ENCODE measurements at regions not wholly inside any gene's neighbourhood (a gene's known extent, or its start where the extent isn't known, plus 50 kb on each side); places are given as distances from the start of the nearest gene placed in this dataset.
"Not testable (repeated sequence)": the region's sequence is repeated elsewhere in the genome, so short reads cannot be mapped to it uniquely, and the experiment has no call there.

GRCh38 chr3:33957176-33957575 is 158.7 kb downstream of the PDCD6IP start:
- FAIRE-seq: no peak

DNA sequence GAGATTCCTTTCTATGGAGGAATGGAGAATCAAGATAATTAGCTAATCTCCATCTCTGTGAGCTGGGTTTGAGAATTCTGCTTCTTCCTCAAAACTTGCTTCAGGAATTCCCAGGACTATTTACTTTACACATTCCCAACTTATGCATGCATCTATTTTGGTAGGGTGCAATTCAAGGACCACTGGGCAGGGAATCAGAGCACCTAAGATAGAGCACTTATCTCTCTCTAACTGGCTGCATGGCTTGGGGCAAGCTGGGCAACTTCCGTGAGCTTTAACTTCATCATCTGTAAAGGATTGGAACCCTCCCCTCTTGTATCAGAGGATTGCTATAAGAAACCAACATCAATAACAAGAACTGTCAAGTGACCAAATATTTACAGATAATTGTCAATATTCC is 160.2 kb downstream of the PDCD6IP start:
- FAIRE-seq: no peak

GRCh38 chr3:33962396-33962795 is 164.0 kb downstream of the PDCD6IP start:
- no peak for FAIRE-seq

- FAIRE-seq: not testable (repeated sequence)
Observed at GRCh38 chr3:33970180-33970579, 171.8 kb downstream of the PDCD6IP start.

DNA sequence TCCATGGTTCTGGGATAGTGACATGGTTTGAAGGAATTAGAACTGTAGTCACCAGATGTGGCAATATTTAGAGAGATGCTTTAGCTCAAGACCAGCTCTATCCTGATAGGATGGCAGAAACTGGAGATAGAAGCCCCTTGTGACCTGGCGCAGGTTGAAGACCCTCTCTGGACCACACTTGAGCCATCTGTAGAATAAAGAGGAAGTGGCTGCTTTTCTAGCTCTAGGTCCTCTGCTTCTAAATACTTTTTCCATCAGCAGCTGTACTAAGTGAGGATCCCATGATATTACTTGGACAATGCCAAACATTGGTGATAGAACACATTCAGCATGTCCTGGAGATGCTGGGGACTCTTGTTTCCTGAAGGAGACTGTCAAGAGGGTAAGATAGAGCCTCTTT is 172.6 kb downstream of the PDCD6IP start:
- FAIRE-seq: no peak

DNA sequence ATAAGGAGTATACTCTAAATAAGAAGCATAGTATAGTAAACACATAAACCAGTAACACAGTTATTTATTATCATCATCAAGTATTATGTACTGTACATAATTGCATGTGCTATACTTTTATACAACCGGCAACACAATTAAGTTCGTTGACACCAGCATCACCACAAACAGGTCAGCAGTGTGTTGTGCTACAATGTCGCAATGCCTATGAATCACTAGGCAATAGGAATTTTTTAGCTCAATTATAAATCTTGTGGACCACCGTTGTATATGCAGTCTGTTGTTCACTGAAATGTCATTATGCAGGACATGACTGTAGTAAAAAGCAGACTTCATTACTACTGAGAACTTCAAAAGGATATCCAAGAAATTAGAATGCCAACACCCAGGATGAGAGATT is 177.0 kb downstream of the PDCD6IP start:
- FAIRE-seq: no peak

GRCh38 chr3:33977227-33977626 is 178.8 kb downstream of the PDCD6IP start:
- no peak for FAIRE-seq

GRCh38 chr3:33980252-33980651 is 181.8 kb downstream of the PDCD6IP start:
- no peak for FAIRE-seq

DNA sequence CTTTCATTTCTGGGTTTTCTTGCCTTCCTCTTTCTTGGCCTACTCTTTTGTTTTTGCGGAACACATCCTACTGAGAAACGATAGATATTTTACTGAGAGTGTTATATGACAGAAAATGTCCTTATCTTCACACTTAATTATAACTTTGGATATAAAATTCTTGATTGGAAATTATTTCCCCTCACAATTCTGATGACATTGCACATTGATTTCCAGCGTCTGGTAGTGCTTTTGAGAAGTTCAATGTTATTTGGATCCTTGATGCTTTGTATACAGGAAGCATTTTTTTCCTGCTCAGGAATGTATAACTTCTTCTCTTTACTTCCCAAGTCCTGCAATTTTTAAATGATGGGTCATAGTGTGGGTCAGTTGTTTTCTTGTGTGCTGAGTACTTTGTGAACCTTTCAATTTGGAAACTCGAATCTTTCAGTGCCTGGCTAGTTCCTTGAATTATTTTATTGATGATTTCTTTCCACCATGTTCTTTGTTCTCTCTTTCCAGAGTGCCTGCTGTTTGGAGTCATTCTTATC is 183.9 kb downstream of the PDCD6IP start:
- FAIRE-seq: no peak

GRCh38 chr3:33982949-33983348 is 184.5 kb downstream of the PDCD6IP start:
- not testable (repeated sequence) for FAIRE-seq

DNA sequence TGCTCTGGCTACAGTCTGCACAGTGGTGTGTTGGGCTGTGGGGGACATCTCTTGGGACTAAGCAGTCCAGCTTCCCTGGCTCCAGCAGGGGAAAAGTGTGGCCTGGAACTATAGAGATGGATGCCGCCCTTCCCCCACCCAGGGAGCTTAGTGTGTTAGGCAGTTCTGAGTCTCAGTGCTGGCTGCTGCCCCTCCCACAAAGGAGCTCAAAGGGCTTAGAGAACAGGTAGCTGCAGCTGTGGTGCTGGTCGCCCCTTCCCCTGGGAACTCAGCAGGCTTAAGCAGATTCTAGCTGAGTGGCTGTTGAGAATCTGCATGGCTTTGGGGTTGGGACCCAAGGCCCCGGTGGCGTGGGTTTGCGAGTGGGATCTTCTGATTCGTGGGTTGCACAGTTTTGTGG is 190.8 kb downstream of the PDCD6IP start:
- FAIRE-seq: no peak

GRCh38 chr3:33991673-33992072 is 193.2 kb downstream of the PDCD6IP start:
- no peak for FAIRE-seq

GRCh38 chr3:33993631-33994030 is 195.2 kb downstream of the PDCD6IP start:
- FAIRE-seq: no peak

GRCh38 chr3:33994568-33994967 is 196.1 kb downstream of the PDCD6IP start:
- FAIRE-seq: no peak

- no peak for FAIRE-seq
Observed at GRCh38 chr3:34000301-34000700, 201.9 kb downstream of the PDCD6IP start.

GRCh38 chr3:34001022-34001421 is 202.6 kb downstream of the PDCD6IP start:
- no peak for FAIRE-seq

- no peak for FAIRE-seq
Observed at GRCh38 chr3:34001990-34002389, 203.6 kb downstream of the PDCD6IP start.

DNA sequence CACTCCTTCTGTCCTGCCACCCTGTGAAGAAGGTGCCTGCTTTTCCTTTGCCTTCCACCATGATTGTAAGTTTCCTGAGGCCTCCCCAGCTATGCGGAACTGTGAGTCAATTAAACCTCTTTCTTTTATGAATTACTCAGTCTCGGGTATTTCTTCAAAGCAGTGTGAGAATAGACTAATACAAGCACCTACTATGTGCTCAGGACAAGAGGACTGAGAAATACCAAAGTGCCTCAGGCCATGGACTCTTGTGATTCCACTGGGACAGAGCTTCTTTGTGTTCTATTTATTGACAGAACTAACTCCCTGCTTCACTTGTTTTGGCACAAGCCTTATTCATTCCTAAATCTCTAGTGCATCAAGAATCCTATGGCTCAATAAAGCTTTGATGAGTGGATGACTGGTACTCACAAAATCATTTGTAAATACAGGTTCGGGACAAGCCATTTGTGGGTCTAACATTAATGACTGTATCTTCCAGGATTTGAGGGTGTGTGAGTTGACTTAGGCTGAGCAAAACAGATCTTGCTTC is 204.2 kb downstream of the PDCD6IP start:
- FAIRE-seq: no peak

- no peak for FAIRE-seq
Observed at GRCh38 chr3:34005886-34006285, 207.5 kb downstream of the PDCD6IP start.

DNA sequence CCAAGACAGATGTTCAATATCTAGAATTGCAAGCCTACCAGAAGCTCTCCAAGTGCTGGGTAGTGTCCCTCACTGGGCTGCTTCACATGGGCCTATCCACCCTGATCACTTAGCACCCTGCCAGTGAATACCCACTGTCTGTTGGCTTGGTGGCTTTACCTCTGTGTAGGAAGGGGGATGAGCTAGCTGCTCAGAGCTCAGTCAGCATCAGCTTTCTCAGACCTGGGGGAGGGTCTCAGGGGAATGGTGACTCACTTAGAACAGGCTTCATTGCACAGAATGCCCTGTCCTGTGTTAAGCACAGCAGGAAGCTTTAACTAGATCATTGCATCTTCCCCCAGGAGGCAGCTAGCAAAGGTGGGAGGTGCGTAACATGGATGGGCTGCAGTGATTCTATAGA is 209.8 kb downstream of the PDCD6IP start:
- FAIRE-seq: no peak

- no peak for FAIRE-seq
Observed at GRCh38 chr3:34008836-34009809, 210.7 kb downstream of the PDCD6IP start.

- no peak for FAIRE-seq
Observed at GRCh38 chr3:34011171-34012101, 213.0 kb downstream of the PDCD6IP start.

DNA sequence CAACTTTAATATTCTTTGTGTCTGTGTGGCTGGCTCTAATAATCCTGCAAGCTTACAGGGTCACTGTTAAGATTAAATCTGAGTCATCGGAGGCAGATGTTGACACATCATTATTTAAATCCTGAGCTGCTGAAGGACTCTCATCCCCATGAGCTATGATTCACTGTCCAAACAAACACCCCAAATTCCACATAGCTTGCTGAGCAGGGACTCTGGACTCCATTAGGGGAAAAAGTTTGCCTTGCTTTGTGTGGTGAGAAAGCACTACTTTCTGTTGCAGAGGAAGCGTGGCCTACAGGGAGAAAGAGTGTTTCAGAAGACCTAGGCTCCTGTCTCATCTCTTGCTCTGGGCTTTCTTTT is 213.7 kb downstream of the PDCD6IP start:
- FAIRE-seq: no peak

Measured in G401.6 (cell line).